Heart left ventricle (tissue), 16 donors: ENCODE measurements at regions not wholly inside any gene's neighbourhood (a gene's known extent, or its start where the extent isn't known, plus 50 kb on each side); places are given as distances from the start of the nearest gene placed in this dataset.

ENCODE experiments used
- ATAC-seq, 4 donors: fragments of 200-7000 bp; cut with Tn5 transposase; one replicate each; pipeline ENCODE4 v1.9.1; 2020 to 2022; ENCODE audit warnings: moderate library complexity in 4 of 4, mild to moderate bottlenecking in 3 of 4, moderate number of reproducible peaks in 1 of 4
- DNase-seq, 5 donors: peaks; one replicate each; pipeline ENCODE4 v3.0.0-alpha.2; 2020
- H3K27ac ChIP-seq, 12 donors: fragments of 200-600 bp; sonication (generic) in 4 of 12; one replicate each; pipeline versions ENCODE4 v1.5.0 to v1.8.0; 2016 to 2022; ENCODE audit warnings: mild to moderate bottlenecking in 2 of 12
- H3K27me3 ChIP-seq, 9 donors: fragments of 200-600 bp; sonication (generic) in 2 of 9; one replicate each; pipeline versions ENCODE4 v1.5.1 to v1.8.0; 2016 to 2022; ENCODE audit warnings: mild to moderate bottlenecking in 3 of 9
- H3K36me3 ChIP-seq, 9 donors: fragments of 200-600 bp; sonication (generic) in 2 of 9; one replicate each; pipeline versions ENCODE4 v1.5.0 to v1.8.0; 2018 to 2022; ENCODE audit warnings: mild to moderate bottlenecking in 2 of 9
- H3K4me1 ChIP-seq, 12 donors: fragments of 200-600 bp; sonication (generic) in 4 of 12; one replicate each; pipeline versions ENCODE4 v1.5.0 to v1.8.0; 2016 to 2022; ENCODE audit warnings: mild to moderate bottlenecking in 3 of 12
- H3K4me3 ChIP-seq, 12 donors: fragments of 200-600 bp; sonication (generic) in 4 of 12; one replicate each; pipeline versions ENCODE4 v1.5.0 to v1.8.0; 2017 to 2022; ENCODE audit warnings: mild to moderate bottlenecking in 9 of 12, moderate library complexity in 4 of 12
- H3K9me3 ChIP-seq, 12 donors: fragments of 200-600 bp; sonication (generic) in 4 of 12; one replicate each; pipeline versions ENCODE4 v1.5.0 to v1.8.0; 2016 to 2022; ENCODE audit warnings: mild to moderate bottlenecking in 1 of 12
- CTCF ChIP-seq, 12 donors: fragments of 200-600 bp; sonication (generic) in 4 of 12; IDR thresholded peaks; one replicate each; pipeline versions ENCODE4 v1.5.0 to v1.8.0; 2018 to 2022; ENCODE audit warnings: antibody characterized with exemption in 12 of 12, mild to moderate bottlenecking in 5 of 12
- POLR2A ChIP-seq, 2 donors: fragments of 450-650 bp; IDR thresholded peaks; one replicate each; pipeline ENCODE4 v1.6.1; 2017; ENCODE audit warnings: antibody characterized with exemption in 2 of 2, mild to moderate bottlenecking in 2 of 2, moderate library complexity in 2 of 2
- WGBS, 4 donors: extraction: QIAGEN DNeasy Blood & Tissue Kit in 2 of 4; methylation state at CpG; one replicate each; pipeline versions ENCODE4 v1.1.5 to v1.1.7; 2013 to 2018; 5-methylcytosine and 5-hydroxymethylcytosine counted together
- intact Hi-C, 10 donors: fragments of 100-400 bp; cut with DNase I; formaldehyde crosslinking; loops; one replicate each; pipeline versions ENCODE4 v1.11.1 to v1.14.2; 2022
- donor health status: ischemic (EF 13 %, LVEDD 7.1; RV severe dilation, severe dysfunction).
- donor health status: healthy with polysubstance abuse.
- donor health status: DM: no; HTN: yes; CAD: no.
- donor health status: DM: no; HTN: no; CAD: no.
- donor health status: ischemic (EF 25% LVEDD 6.9; RV normal size, moderate dysfunction).
- donor health status: ischemic (EF 25% LVEDD 5.7; RV mildly dilated, moderate dysfunction).
- donor health status: healthy.
- donor health status: DM: yes; HTN: yes; CAD: no.
- donor health status: ischemic (EF 35%, LVEDD 5.7; RV mildly dilated, moderate dysfunction).
- donor health status: nonischemic (EF 11% LVEDD 7.7; RV severe dilation, severe dysfunction).
- donor health status: DM: yes; HTN: yes; CAD: no.
- donor health status: PGD.
- donor health status: ischemic (EF 29% LVEDD 5.4; RV normal size, mild dysfunction).
- donor health status: nonischemic (EF 23%, LVEDD 6.1; RV moderate dilation, normal function).

- intact Hi-C loops = no loop called here
- ATAC-seq (no peak), DNase-seq (no peak)
- H3K9me3 ChIP-seq = no peaks in the 10 kb centered on the region
- no peaks in the 10 kb centered on the region for H3K4me1 ChIP-seq
- no peaks in the 10 kb centered on the region for H3K27me3 ChIP-seq
- no peak for TF ChIP-seq POLR2A (IDR thresholded peaks at IDR 0.05)
- no peak for TF ChIP-seq CTCF (IDR thresholded peaks at IDR 0.05)
- H3K4me3 ChIP-seq = no peak overlapping the region
- no peak overlapping the region for H3K27ac ChIP-seq
- H3K36me3 ChIP-seq = no peaks in the 10 kb centered on the region
Observed at GRCh38 chr12:17348311-17348710, 741.7 kb downstream of the RERGL start.

GRCh38 chr12:17344649-17345048, 738.7 kb upstream of the LMO3 start:
- DNase-seq = no peak

GRCh38 chr12:17342381-17342961, 736.5 kb upstream of the LMO3 start:
- Histone ChIP-seq H3K27me3 (no peaks in the 10 kb centered on the region), H3K4me3 (no peak overlapping the region), H3K27ac (no peak overlapping the region), H3K9me3 (peaks cover 0 to 29% (median 2%) of the 10 kb centered on the region in 12 donors), H3K36me3 (no peaks in the 10 kb centered on the region), H3K4me1 (no peaks in the 10 kb centered on the region)
- ATAC-seq = no peak
- intact Hi-C loops = no loop called here
- DNase-seq = no peak
- TF ChIP-seq POLR2A (IDR thresholded peaks at IDR 0.05) (no peak), CTCF (IDR thresholded peaks at IDR 0.05) (no peak)
- WGBS, 4 donors = 0 to 17% (median 12%) methylated on average over 1 of the region's 1 CpG

More at GRCh38 chr12:17344649-17345048, 738.7 kb upstream of the LMO3 start:
- WGBS, 4 donors = 76 to 86% (median 81%) methylated on average over 1 of the region's 1 CpG
- TF ChIP-seq CTCF (IDR thresholded peaks at IDR 0.05) (no peak), POLR2A (IDR thresholded peaks at IDR 0.05) (no peak)
- H3K36me3 ChIP-seq = no peaks in the 10 kb centered on the region
- no peaks in the 10 kb centered on the region for H3K4me1 ChIP-seq
- no peak for ATAC-seq
- H3K9me3 ChIP-seq = peaks cover 0 to 15% (median 0%) of the 10 kb centered on the region in 12 donors
- H3K27ac ChIP-seq = no peak overlapping the region
- H3K27me3 ChIP-seq = no peaks in the 10 kb centered on the region
- no peak overlapping the region for H3K4me3 ChIP-seq
- intact Hi-C loops = no loop called here

- no peaks in the 10 kb centered on the region for H3K4me1 ChIP-seq
- DNase-seq (no peak), ATAC-seq (no peak)
- no peaks in the 10 kb centered on the region for H3K36me3 ChIP-seq
- H3K4me3 ChIP-seq = no peak overlapping the region
- H3K9me3 ChIP-seq = peaks cover 0 to 22% (median 2%) of the 10 kb centered on the region in 12 donors
- H3K27ac ChIP-seq = no peak overlapping the region
- intact Hi-C loops = no loop called here
- TF ChIP-seq CTCF (IDR thresholded peaks at IDR 0.05) (no peak), POLR2A (IDR thresholded peaks at IDR 0.05) (no peak)
- H3K27me3 ChIP-seq = no peaks in the 10 kb centered on the region
- WGBS, 4 donors = 81 to 86% (median 82%) methylated on average over 3 of the region's 3 CpGs
Observed at GRCh38 chr12:17335487-17335886, 729.5 kb upstream of the LMO3 start.
